Smooth muscle cell (in vitro differentiated cells): ENCODE measurements at regions not wholly inside any gene's neighbourhood (a gene's known extent, or its start where the extent isn't known, plus 50 kb on each side); places are given as distances from the start of the nearest gene placed in this dataset.

Experiments used
- DNase-seq: peaks from one replicate; lab custom pipeline; 2025; ENCODE audit not compliant: unreplicated experiment; lab: John Stamatoyannopoulos, UW
- H2AFZ ChIP-seq: fragments of 200-600 bp; sonication (generic); 2 replicates; pipeline ENCODE4 v1.6.0; 2016; ENCODE audit warnings: antibody characterized with exemption, low read depth, mild to moderate bottlenecking
- H3F3A ChIP-seq: fragments of 200-600 bp; sonication (generic); 2 replicates; pipeline ENCODE4 v1.6.0; 2017; ENCODE audit warnings: antibody characterized with exemption, low read depth
- H3K27ac ChIP-seq: fragments of 200-600 bp; sonication (generic); 2 replicates; pipeline ENCODE4 v1.5.1; 2016; ENCODE audit warnings: low read depth, mild to moderate bottlenecking
- H3K27me3 ChIP-seq: fragments of 200-600 bp; sonication (generic); 2 replicates; pipeline ENCODE4 v1.6.1; 2016; ENCODE audit warnings: low read depth, mild to moderate bottlenecking
- H3K36me3 ChIP-seq: fragments of 200-600 bp; sonication (generic); 2 replicates; pipeline ENCODE4 v1.5.1; 2016; ENCODE audit warnings: low read depth
- H3K4me1 ChIP-seq: fragments of 200-600 bp; sonication (generic); 2 replicates; pipeline ENCODE4 v1.5.1; 2016; ENCODE audit warnings: low read depth
- H3K4me2 ChIP-seq: fragments of 200-600 bp; sonication (generic); 2 replicates; pipeline ENCODE4 v1.6.0; 2016; ENCODE audit warnings: mild to moderate bottlenecking
- H3K4me3 ChIP-seq: fragments of 200-600 bp; sonication (generic); 2 replicates; pipeline ENCODE4 v1.5.1; 2016; ENCODE audit warnings: mild to moderate bottlenecking
- H3K79me2 ChIP-seq: fragments of 200-600 bp; sonication (generic); 2 replicates; pipeline ENCODE4 v1.6.0; 2016; ENCODE audit warnings: low read depth, mild to moderate bottlenecking
- H3K9ac ChIP-seq: fragments of 200-600 bp; sonication (generic); 2 replicates; pipeline ENCODE4 v1.6.0; 2016; ENCODE audit warnings: low read depth
- H3K9me3 ChIP-seq: fragments of 200-600 bp; sonication (generic); replicated peaks from 2 replicates; pipeline ENCODE4 v1.5.1; 2016; ENCODE audit warnings: low read depth
- H4K20me1 ChIP-seq: fragments of 200-600 bp; sonication (generic); 2 replicates; pipeline ENCODE4 v1.6.0; 2016; ENCODE audit warnings: low read depth
- CTCF ChIP-seq: fragments of 200-600 bp; sonication (generic); IDR thresholded peaks from 2 replicates; pipeline ENCODE4 v1.5.1; 2017; ENCODE audit warnings: borderline replicate concordance, mild to moderate bottlenecking, antibody characterized with exemption; ENCODE audit not compliant: insufficient read depth, poor library complexity, severe bottlenecking
- WGBS: methylation state at CpG from one replicate; pipeline ENCODE4 v1.1.7; 2016; ENCODE audit warnings: low lambda C conversion rate; 5-methylcytosine and 5-hydroxymethylcytosine counted together

GRCh38 chr4:86431543-86432116 is 71.8 kb upstream of the MAPK10 start:
- DNase-seq = no peak
- H3K79me2 ChIP-seq = no peaks in the 10 kb centered on the region
- H3K4me2 ChIP-seq = no peak overlapping the region
- no peaks in the 10 kb centered on the region for H3K9me3 ChIP-seq
- no peaks in the 10 kb centered on the region for H3F3A ChIP-seq
- no peaks in the 10 kb centered on the region for H3K36me3 ChIP-seq
- H3K27me3 ChIP-seq = no peaks in the 10 kb centered on the region
- no peak overlapping the region for H3K27ac ChIP-seq
- no peak overlapping the region for H3K4me3 ChIP-seq
- no peak for TF ChIP-seq CTCF
- no peak overlapping the region for H3K9ac ChIP-seq
- H2AFZ ChIP-seq = no peak overlapping the region
- H4K20me1 ChIP-seq = no peaks in the 10 kb centered on the region
- H3K4me1 ChIP-seq = peaks cover 5% of the 10 kb centered on the region
- WGBS = 97% methylated on average over 6 of the region's 6 CpGs

GRCh38 chr4:86432559-86433134 is 72.8 kb upstream of the MAPK10 start:
- no peak overlapping the region for H3K4me2 ChIP-seq
- no peak for TF ChIP-seq CTCF
- H3K9ac ChIP-seq = no peak overlapping the region
- no peaks in the 10 kb centered on the region for H3F3A ChIP-seq
- no peaks in the 10 kb centered on the region for H3K9me3 ChIP-seq
- no peak overlapping the region for H2AFZ ChIP-seq
- no peaks in the 10 kb centered on the region for H3K27me3 ChIP-seq
- no peaks in the 10 kb centered on the region for H4K20me1 ChIP-seq
- no peak overlapping the region for H3K27ac ChIP-seq
- no peaks in the 10 kb centered on the region for H3K36me3 ChIP-seq
- peaks cover 5% of the 10 kb centered on the region for H3K4me1 ChIP-seq
- no peaks in the 10 kb centered on the region for H3K79me2 ChIP-seq
- H3K4me3 ChIP-seq = no peak overlapping the region
- DNase-seq = no peak

- Histone ChIP-seq H4K20me1 (no peaks in the 10 kb centered on the region), H3K9ac (no peak overlapping the region), H3K79me2 (no peaks in the 10 kb centered on the region), H3F3A (no peaks in the 10 kb centered on the region), H3K27me3 (no peaks in the 10 kb centered on the region), H3K4me1 (peaks cover 21% of the 10 kb centered on the region), H3K27ac (no peak overlapping the region), H3K4me3 (no peak overlapping the region), H3K36me3 (no peaks in the 10 kb centered on the region), H3K4me2 (no peak overlapping the region), H3K9me3 (no peaks in the 10 kb centered on the region), H2AFZ (no peak overlapping the region)
- no peak for DNase-seq
- TF ChIP-seq CTCF = no peak
- WGBS = 88% methylated on average over 2 of the region's 2 CpGs
Observed at GRCh38 chr4:86439293-86439692, 79.4 kb upstream of the MAPK10 start.
